GM12872 (cell line): ENCODE measurements at regions not wholly inside any gene's neighbourhood (a gene's known extent, or its start where the extent isn't known, plus 50 kb on each side); places are given as distances from the start of the nearest gene placed in this dataset.

ENCODE experiments used
- TF ChIP-seq, protein P1 (sequence below): IDR thresholded peaks from 3 replicates; pipeline ENCODE4 v1.5.1; 2011; ENCODE audit warnings: low read depth, mild to moderate bottlenecking, low read length, moderate library complexity; ENCODE audit not compliant: insufficient read depth

DNA sequence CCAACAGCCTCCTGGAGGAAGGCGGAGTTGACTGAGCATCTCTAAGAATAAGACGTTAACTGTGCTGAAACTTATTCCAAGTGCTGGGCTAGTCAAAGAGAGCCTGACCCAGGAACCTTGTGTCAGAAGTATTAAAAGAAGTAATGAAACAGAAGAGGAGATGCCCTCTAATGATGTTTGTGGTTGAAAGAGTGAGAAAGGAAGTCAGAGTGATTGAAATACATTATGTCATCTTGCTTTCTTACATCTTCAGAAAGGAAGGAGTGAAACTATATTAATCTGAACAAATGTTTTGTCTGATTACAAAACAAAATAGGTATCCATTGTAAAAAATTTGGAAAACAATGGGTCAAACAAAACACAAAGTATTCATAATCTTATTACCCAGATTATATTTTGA lies 460.7 kb downstream of the NTRK2 start:
- TF ChIP-seq, protein P1, sequence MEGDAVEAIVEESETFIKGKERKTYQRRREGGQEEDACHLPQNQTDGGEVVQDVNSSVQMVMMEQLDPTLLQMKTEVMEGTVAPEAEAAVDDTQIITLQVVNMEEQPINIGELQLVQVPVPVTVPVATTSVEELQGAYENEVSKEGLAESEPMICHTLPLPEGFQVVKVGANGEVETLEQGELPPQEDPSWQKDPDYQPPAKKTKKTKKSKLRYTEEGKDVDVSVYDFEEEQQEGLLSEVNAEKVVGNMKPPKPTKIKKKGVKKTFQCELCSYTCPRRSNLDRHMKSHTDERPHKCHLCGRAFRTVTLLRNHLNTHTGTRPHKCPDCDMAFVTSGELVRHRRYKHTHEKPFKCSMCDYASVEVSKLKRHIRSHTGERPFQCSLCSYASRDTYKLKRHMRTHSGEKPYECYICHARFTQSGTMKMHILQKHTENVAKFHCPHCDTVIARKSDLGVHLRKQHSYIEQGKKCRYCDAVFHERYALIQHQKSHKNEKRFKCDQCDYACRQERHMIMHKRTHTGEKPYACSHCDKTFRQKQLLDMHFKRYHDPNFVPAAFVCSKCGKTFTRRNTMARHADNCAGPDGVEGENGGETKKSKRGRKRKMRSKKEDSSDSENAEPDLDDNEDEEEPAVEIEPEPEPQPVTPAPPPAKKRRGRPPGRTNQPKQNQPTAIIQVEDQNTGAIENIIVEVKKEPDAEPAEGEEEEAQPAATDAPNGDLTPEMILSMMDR: no peak

DNA sequence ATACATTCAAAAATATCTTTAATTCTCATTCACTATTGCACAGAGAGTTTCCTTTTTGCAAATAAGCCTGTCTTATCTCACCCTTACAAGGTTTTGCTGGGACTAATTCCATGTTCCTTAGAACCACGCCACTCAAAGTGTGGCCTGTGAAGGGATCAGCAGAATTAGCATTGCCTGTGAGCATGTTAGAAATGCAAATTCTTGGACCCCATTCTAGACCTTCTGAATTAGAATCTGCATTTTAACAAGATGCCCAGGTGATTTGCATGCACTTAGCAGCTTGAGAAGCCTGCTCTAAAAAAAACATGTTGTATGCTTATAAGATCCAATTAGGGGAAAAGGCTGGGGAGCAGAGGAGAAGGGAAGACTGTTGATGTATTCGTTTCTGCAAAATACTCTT lies 460.0 kb downstream of the NTRK2 start:
- TF ChIP-seq, protein P1: no peak

- TF ChIP-seq, protein P1: no peak
Observed at GRCh38 chr9:85118990-85119755, 449.6 kb downstream of the NTRK2 start.

DNA sequence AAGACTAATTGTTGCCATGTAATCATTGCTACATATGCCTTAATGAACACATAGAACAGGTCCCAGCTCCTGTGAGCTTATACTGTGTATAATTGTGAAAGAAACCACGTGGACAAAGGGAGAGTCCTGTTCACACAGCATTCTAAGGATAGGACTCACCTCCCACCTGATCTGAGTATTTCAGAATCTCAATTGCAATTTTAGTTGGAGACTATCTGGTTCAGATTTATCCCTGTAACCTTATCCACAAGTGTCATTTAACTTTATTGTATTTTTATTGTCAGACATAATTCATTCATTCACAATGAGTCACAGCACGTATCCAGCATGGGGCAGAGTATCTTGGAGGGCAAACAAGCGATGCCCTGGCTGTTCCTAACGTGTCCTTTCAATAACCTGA lies 448.3 kb downstream of the NTRK2 start:
- TF ChIP-seq, protein P1: no peak

- TF ChIP-seq, protein P1: no peak
Observed at GRCh38 chr9:85115473-85115872, 445.9 kb downstream of the NTRK2 start.

- TF ChIP-seq, protein P1: no peak
Observed at GRCh38 chr9:85114799-85115198, 445.3 kb downstream of the NTRK2 start.

- TF ChIP-seq, protein P1: no peak
Observed at GRCh38 chr9:85112933-85113418, 443.4 kb downstream of the NTRK2 start.
